Heart left ventricle (tissue), 16 donors: ENCODE measurements at regions not wholly inside any gene's neighbourhood (a gene's known extent, or its start where the extent isn't known, plus 50 kb on each side); places are given as distances from the start of the nearest gene placed in this dataset.

Experiments used
- ATAC-seq, 4 donors: fragments of 200-7000 bp; cut with Tn5 transposase; one replicate each; pipeline ENCODE4 v1.9.1; 2020 to 2022; ENCODE audit warnings: moderate library complexity in 4 of 4, mild to moderate bottlenecking in 3 of 4, moderate number of reproducible peaks in 1 of 4
- DNase-seq, 5 donors: peaks; one replicate each; pipeline ENCODE4 v3.0.0-alpha.2; 2020
- H3K27ac ChIP-seq, 12 donors: fragments of 200-600 bp; sonication (generic) in 4 of 12; one replicate each; pipeline versions ENCODE4 v1.5.0 to v1.8.0; 2016 to 2022; ENCODE audit warnings: mild to moderate bottlenecking in 2 of 12
- H3K27me3 ChIP-seq, 9 donors: fragments of 200-600 bp; sonication (generic) in 2 of 9; one replicate each; pipeline versions ENCODE4 v1.5.1 to v1.8.0; 2016 to 2022; ENCODE audit warnings: mild to moderate bottlenecking in 3 of 9
- H3K36me3 ChIP-seq, 9 donors: fragments of 200-600 bp; sonication (generic) in 2 of 9; one replicate each; pipeline versions ENCODE4 v1.5.0 to v1.8.0; 2018 to 2022; ENCODE audit warnings: mild to moderate bottlenecking in 2 of 9
- H3K4me1 ChIP-seq, 12 donors: fragments of 200-600 bp; sonication (generic) in 4 of 12; one replicate each; pipeline versions ENCODE4 v1.5.0 to v1.8.0; 2016 to 2022; ENCODE audit warnings: mild to moderate bottlenecking in 3 of 12
- H3K4me3 ChIP-seq, 12 donors: fragments of 200-600 bp; sonication (generic) in 4 of 12; one replicate each; pipeline versions ENCODE4 v1.5.0 to v1.8.0; 2017 to 2022; ENCODE audit warnings: mild to moderate bottlenecking in 9 of 12, moderate library complexity in 4 of 12
- H3K9me3 ChIP-seq, 12 donors: fragments of 200-600 bp; sonication (generic) in 4 of 12; one replicate each; pipeline versions ENCODE4 v1.5.0 to v1.8.0; 2016 to 2022; ENCODE audit warnings: mild to moderate bottlenecking in 1 of 12
- POLR2A ChIP-seq, 2 donors: fragments of 450-650 bp; IDR thresholded peaks; one replicate each; pipeline ENCODE4 v1.6.1; 2017; ENCODE audit warnings: antibody characterized with exemption in 2 of 2, mild to moderate bottlenecking in 2 of 2, moderate library complexity in 2 of 2
- WGBS, 4 donors: extraction: QIAGEN DNeasy Blood & Tissue Kit in 2 of 4; methylation state at CpG; one replicate each; pipeline versions ENCODE4 v1.1.5 to v1.1.7; 2013 to 2018; 5-methylcytosine and 5-hydroxymethylcytosine counted together
- intact Hi-C, 10 donors: fragments of 100-400 bp; cut with DNase I; formaldehyde crosslinking; loops; one replicate each; pipeline versions ENCODE4 v1.11.1 to v1.14.2; 2022
- TF ChIP-seq, protein P1 (sequence below), 12 donors: fragments of 200-600 bp; sonication (generic) in 4 of 12; IDR thresholded peaks; one replicate each; pipeline versions ENCODE4 v1.5.0 to v1.8.0; 2018 to 2022; ENCODE audit warnings: antibody characterized with exemption in 12 of 12, mild to moderate bottlenecking in 5 of 12
- donor health status: ischemic (EF 13 %, LVEDD 7.1; RV severe dilation, severe dysfunction).
- donor health status: healthy with polysubstance abuse.
- donor health status: DM: no; HTN: yes; CAD: no.
- donor health status: DM: no; HTN: no; CAD: no.
- donor health status: ischemic (EF 25% LVEDD 6.9; RV normal size, moderate dysfunction).
- donor health status: ischemic (EF 25% LVEDD 5.7; RV mildly dilated, moderate dysfunction).
- donor health status: healthy.
- donor health status: DM: yes; HTN: yes; CAD: no.
- donor health status: ischemic (EF 35%, LVEDD 5.7; RV mildly dilated, moderate dysfunction).
- donor health status: nonischemic (EF 11% LVEDD 7.7; RV severe dilation, severe dysfunction).
- donor health status: DM: yes; HTN: yes; CAD: no.
- donor health status: PGD.
- donor health status: ischemic (EF 29% LVEDD 5.4; RV normal size, mild dysfunction).
- donor health status: nonischemic (EF 23%, LVEDD 6.1; RV moderate dilation, normal function).

DNA sequence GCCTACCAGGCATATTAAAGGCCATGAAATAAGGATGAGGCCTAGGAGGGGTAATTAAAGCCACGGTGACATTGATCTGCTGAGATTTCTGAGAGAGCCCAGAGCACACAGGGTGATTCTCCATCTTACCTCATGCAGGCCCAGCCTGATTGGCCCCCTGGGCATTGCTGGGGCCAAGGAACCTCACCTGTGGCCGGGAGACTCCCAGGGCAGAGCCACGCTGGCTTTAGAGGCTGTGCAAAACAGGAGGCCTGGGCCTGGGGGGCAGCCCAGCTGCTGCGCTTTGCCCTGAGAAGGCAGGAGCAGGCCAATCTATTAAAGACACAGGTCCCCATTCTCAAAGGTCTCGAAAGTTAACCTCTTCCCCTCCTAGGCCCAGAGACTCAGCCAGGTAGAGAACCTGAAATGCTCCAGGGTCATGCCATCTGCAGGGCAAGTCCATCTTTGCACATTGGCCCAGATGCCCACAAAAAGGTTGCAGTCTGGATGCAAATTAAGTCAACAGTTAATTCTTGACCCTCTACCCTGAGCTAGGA is 1099.7 kb downstream of the BCL11B start:
- peak overlapping the region in 1 of 12 donors; percentile 64 for H3K27ac ChIP-seq
- H3K36me3 ChIP-seq = no peaks in the 10 kb centered on the region
- no peak for ATAC-seq
- intact Hi-C loops = no loop called here
- no peaks in the 10 kb centered on the region for H3K27me3 ChIP-seq
- DNase-seq = no peak
- H3K4me3 ChIP-seq = no peak overlapping the region
- H3K4me1 ChIP-seq = no peaks in the 10 kb centered on the region
- peaks cover 0 to 2% (median 0%) of the 10 kb centered on the region in 12 donors for H3K9me3 ChIP-seq
- WGBS, 4 donors = 70 to 81% (median 75%) methylated on average over 3 to 5 of the region's 5 CpGs
- TF ChIP-seq, protein P1, sequence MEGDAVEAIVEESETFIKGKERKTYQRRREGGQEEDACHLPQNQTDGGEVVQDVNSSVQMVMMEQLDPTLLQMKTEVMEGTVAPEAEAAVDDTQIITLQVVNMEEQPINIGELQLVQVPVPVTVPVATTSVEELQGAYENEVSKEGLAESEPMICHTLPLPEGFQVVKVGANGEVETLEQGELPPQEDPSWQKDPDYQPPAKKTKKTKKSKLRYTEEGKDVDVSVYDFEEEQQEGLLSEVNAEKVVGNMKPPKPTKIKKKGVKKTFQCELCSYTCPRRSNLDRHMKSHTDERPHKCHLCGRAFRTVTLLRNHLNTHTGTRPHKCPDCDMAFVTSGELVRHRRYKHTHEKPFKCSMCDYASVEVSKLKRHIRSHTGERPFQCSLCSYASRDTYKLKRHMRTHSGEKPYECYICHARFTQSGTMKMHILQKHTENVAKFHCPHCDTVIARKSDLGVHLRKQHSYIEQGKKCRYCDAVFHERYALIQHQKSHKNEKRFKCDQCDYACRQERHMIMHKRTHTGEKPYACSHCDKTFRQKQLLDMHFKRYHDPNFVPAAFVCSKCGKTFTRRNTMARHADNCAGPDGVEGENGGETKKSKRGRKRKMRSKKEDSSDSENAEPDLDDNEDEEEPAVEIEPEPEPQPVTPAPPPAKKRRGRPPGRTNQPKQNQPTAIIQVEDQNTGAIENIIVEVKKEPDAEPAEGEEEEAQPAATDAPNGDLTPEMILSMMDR (IDR thresholded peaks at IDR 0.05) = no peak
- no peak for TF ChIP-seq POLR2A (IDR thresholded peaks at IDR 0.05)

- ATAC-seq = no peak
These were observed 1098.7 kb downstream of the BCL11B start for GRCh38 chr14:98173305-98173704.

GRCh38 chr14:98174041-98174440 is 1098.0 kb downstream of the BCL11B start:
- no peak for TF ChIP-seq POLR2A (IDR thresholded peaks at IDR 0.05)
- TF ChIP-seq, protein P1 (IDR thresholded peaks at IDR 0.05) = no peak
- Histone ChIP-seq H3K4me1 (no peaks in the 10 kb centered on the region), H3K36me3 (no peaks in the 10 kb centered on the region), H3K27me3 (no peaks in the 10 kb centered on the region), H3K27ac (peak overlapping the region in 1 of 12 donors; percentile 69), H3K4me3 (no peak overlapping the region), H3K9me3 (no peaks in the 10 kb centered on the region)
- intact Hi-C loops = no loop called here
- 60 to 92% (median 78%) methylated on average over 2 of the region's 2 CpGs for WGBS, 4 donors
- DNase-seq (no peak), ATAC-seq (no peak)

More at GRCh38 chr14:98173305-98173704, 1098.7 kb downstream of the BCL11B start:
- no peak overlapping the region for H3K4me3 ChIP-seq
- H3K27me3 ChIP-seq = no peaks in the 10 kb centered on the region
- no peak for DNase-seq
- H3K36me3 ChIP-seq = no peaks in the 10 kb centered on the region
- peaks cover 0 to 2% (median 0%) of the 10 kb centered on the region in 12 donors for H3K9me3 ChIP-seq
- WGBS, 4 donors = 34 to 50% (median 38%) methylated on average over 7 of the region's 7 CpGs
- intact Hi-C loops = no loop called here
- H3K27ac ChIP-seq = peak overlapping the region in 1 of 12 donors; percentile 69
- no peaks in the 10 kb centered on the region for H3K4me1 ChIP-seq
- no peak for TF ChIP-seq POLR2A (IDR thresholded peaks at IDR 0.05)
- TF ChIP-seq, protein P1 (IDR thresholded peaks at IDR 0.05) = no peak

DNA sequence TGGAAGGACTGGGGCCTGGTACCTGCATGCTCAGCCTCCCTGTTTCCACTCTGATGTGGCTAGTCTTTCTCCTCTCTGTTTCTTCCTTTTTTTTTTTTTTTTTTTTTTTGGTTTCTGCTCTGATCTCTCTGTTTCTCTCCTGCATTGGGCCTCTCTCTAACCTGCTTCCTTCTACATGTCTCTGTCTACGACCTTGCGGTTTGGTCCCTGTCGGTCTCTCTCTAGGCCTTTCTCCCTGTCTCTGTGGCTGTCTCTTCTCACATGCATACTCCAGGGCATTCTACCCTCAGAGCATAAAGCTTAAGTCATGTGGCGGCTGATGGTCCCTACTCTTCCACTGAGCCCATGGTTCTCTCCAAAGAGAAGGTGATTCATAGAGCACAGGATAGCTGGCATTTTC is 1096.6 kb downstream of the BCL11B start:
- Histone ChIP-seq H3K4me1 (no peaks in the 10 kb centered on the region), H3K4me3 (no peak overlapping the region), H3K9me3 (no peaks in the 10 kb centered on the region), H3K27me3 (no peaks in the 10 kb centered on the region), H3K36me3 (no peaks in the 10 kb centered on the region), H3K27ac (peak overlapping the region in 1 of 12 donors; percentile 69)
- ATAC-seq = no peak
- TF ChIP-seq, protein P1 (IDR thresholded peaks at IDR 0.05) = no peak
- TF ChIP-seq POLR2A (IDR thresholded peaks at IDR 0.05) = no peak
- WGBS, 4 donors = 84 to 95% (median 88%) methylated on average over 4 of the region's 4 CpGs
- DNase-seq = no peak
- intact Hi-C loops = no loop called here
